ENCODE measurements at regions not wholly inside any gene's neighbourhood (a gene's known extent, or its start where the extent isn't known, plus 50 kb on each side); places are given as distances from the start of the nearest gene placed in this dataset.

- H3K9me3 ChIP-seq (ENCODE audit: control insufficient read depth in 1 of 2, low read length in 2 of 2) = no peaks in the 10 kb centered on the region
- H3K27me3 ChIP-seq (ENCODE audit: low read depth, low read length) = no peaks in the 10 kb centered on the region
- H3K4me1 ChIP-seq (ENCODE audit: control insufficient read depth in 1 of 2, insufficient read depth in 2 of 2, low read length in 2 of 2) = no peaks in the 10 kb centered on the region
- H3K4me3 ChIP-seq (ENCODE audit: low read depth in 1 of 2, low read length in 2 of 2) = no peak overlapping the region
- no peak overlapping the region for H3K27ac ChIP-seq (ENCODE audit: low read length)
- no peaks in the 10 kb centered on the region for H3K36me3 ChIP-seq (ENCODE audit: control insufficient read depth in 1 of 2, insufficient read depth in 2 of 2, low read length in 2 of 2)
These were observed 175.9 kb upstream of the FN1 start for GRCh38 chr2:215611609-215612386.

- H3K27me3 ChIP-seq (ENCODE audit: low read depth, low read length) = no peaks in the 10 kb centered on the region
- H3K36me3 ChIP-seq (ENCODE audit: control insufficient read depth in 1 of 2, insufficient read depth in 2 of 2, low read length in 2 of 2) = no peaks in the 10 kb centered on the region
- no peak overlapping the region for H3K4me3 ChIP-seq (ENCODE audit: low read depth in 1 of 2, low read length in 2 of 2)
- no peak overlapping the region for H3K27ac ChIP-seq (ENCODE audit: low read length)
- H3K9me3 ChIP-seq (ENCODE audit: control insufficient read depth in 1 of 2, low read length in 2 of 2) = no peaks in the 10 kb centered on the region
- H3K4me1 ChIP-seq (ENCODE audit: control insufficient read depth in 1 of 2, insufficient read depth in 2 of 2, low read length in 2 of 2) = no peaks in the 10 kb centered on the region
These were observed 173.5 kb upstream of the FN1 start for GRCh38 chr2:215609089-215610032.

GRCh38 chr2:215607766-215608165, 171.9 kb upstream of the FN1 start:
- Histone ChIP-seq H3K4me1 (ENCODE audit: control insufficient read depth in 1 of 2, insufficient read depth in 2 of 2, low read length in 2 of 2) (no peaks in the 10 kb centered on the region), H3K27ac (ENCODE audit: low read length) (no peak overlapping the region), H3K9me3 (ENCODE audit: control insufficient read depth in 1 of 2, low read length in 2 of 2) (no peaks in the 10 kb centered on the region), H3K4me3 (ENCODE audit: low read depth in 1 of 2, low read length in 2 of 2) (no peak overlapping the region), H3K36me3 (ENCODE audit: control insufficient read depth in 1 of 2, insufficient read depth in 2 of 2, low read length in 2 of 2) (no peaks in the 10 kb centered on the region), H3K27me3 (ENCODE audit: low read depth, low read length) (no peaks in the 10 kb centered on the region)

- Histone ChIP-seq H3K4me3 (ENCODE audit: low read depth in 1 of 2, low read length in 2 of 2) (no peak overlapping the region), H3K27me3 (ENCODE audit: low read depth, low read length) (no peaks in the 10 kb centered on the region), H3K36me3 (ENCODE audit: control insufficient read depth in 1 of 2, insufficient read depth in 2 of 2, low read length in 2 of 2) (no peaks in the 10 kb centered on the region), H3K9me3 (ENCODE audit: control insufficient read depth in 1 of 2, low read length in 2 of 2) (no peaks in the 10 kb centered on the region), H3K27ac (ENCODE audit: low read length) (no peak overlapping the region), H3K4me1 (ENCODE audit: control insufficient read depth in 1 of 2, insufficient read depth in 2 of 2, low read length in 2 of 2) (no peaks in the 10 kb centered on the region)
These were observed 170.4 kb upstream of the FN1 start for GRCh38 chr2:215606219-215606618.

- Histone ChIP-seq H3K4me1 (ENCODE audit: control insufficient read depth in 1 of 2, insufficient read depth in 2 of 2, low read length in 2 of 2) (no peaks in the 10 kb centered on the region), H3K9me3 (ENCODE audit: control insufficient read depth in 1 of 2, low read length in 2 of 2) (no peaks in the 10 kb centered on the region), H3K27ac (ENCODE audit: low read length) (no peak overlapping the region), H3K4me3 (ENCODE audit: low read depth in 1 of 2, low read length in 2 of 2) (no peak overlapping the region), H3K27me3 (ENCODE audit: low read depth, low read length) (no peaks in the 10 kb centered on the region), H3K36me3 (ENCODE audit: control insufficient read depth in 1 of 2, insufficient read depth in 2 of 2, low read length in 2 of 2) (no peaks in the 10 kb centered on the region)
These were observed 169.3 kb upstream of the FN1 start for GRCh38 chr2:215605214-215605613.

GRCh38 chr2:215604606-215605005, 168.7 kb upstream of the FN1 start:
- Histone ChIP-seq H3K4me3 (ENCODE audit: low read depth in 1 of 2, low read length in 2 of 2) (no peak overlapping the region), H3K4me1 (ENCODE audit: control insufficient read depth in 1 of 2, insufficient read depth in 2 of 2, low read length in 2 of 2) (no peaks in the 10 kb centered on the region), H3K36me3 (ENCODE audit: control insufficient read depth in 1 of 2, insufficient read depth in 2 of 2, low read length in 2 of 2) (no peaks in the 10 kb centered on the region), H3K27ac (ENCODE audit: low read length) (no peak overlapping the region), H3K27me3 (ENCODE audit: low read depth, low read length) (no peaks in the 10 kb centered on the region), H3K9me3 (ENCODE audit: control insufficient read depth in 1 of 2, low read length in 2 of 2) (no peaks in the 10 kb centered on the region)

- H3K36me3 ChIP-seq (ENCODE audit: control insufficient read depth in 1 of 2, insufficient read depth in 2 of 2, low read length in 2 of 2) = no peaks in the 10 kb centered on the region
- H3K4me1 ChIP-seq (ENCODE audit: control insufficient read depth in 1 of 2, insufficient read depth in 2 of 2, low read length in 2 of 2) = no peaks in the 10 kb centered on the region
- H3K27ac ChIP-seq (ENCODE audit: low read length) = no peak overlapping the region
- H3K9me3 ChIP-seq (ENCODE audit: control insufficient read depth in 1 of 2, low read length in 2 of 2) = no peaks in the 10 kb centered on the region
- H3K4me3 ChIP-seq (ENCODE audit: low read depth in 1 of 2, low read length in 2 of 2) = no peak overlapping the region
- no peaks in the 10 kb centered on the region for H3K27me3 ChIP-seq (ENCODE audit: low read depth, low read length)
These were observed 167.6 kb upstream of the FN1 start for GRCh38 chr2:215603440-215603839.

- Histone ChIP-seq H3K36me3 (ENCODE audit: control insufficient read depth in 1 of 2, insufficient read depth in 2 of 2, low read length in 2 of 2) (no peaks in the 10 kb centered on the region), H3K27me3 (ENCODE audit: low read depth, low read length) (no peaks in the 10 kb centered on the region), H3K4me3 (ENCODE audit: low read depth in 1 of 2, low read length in 2 of 2) (no peak overlapping the region), H3K27ac (ENCODE audit: low read length) (no peak overlapping the region), H3K9me3 (ENCODE audit: control insufficient read depth in 1 of 2, low read length in 2 of 2) (no peaks in the 10 kb centered on the region), H3K4me1 (ENCODE audit: control insufficient read depth in 1 of 2, insufficient read depth in 2 of 2, low read length in 2 of 2) (no peaks in the 10 kb centered on the region)
These were observed 167.1 kb upstream of the FN1 start for GRCh38 chr2:215602997-215603396.

- H3K27me3 ChIP-seq (ENCODE audit: low read depth, low read length) = no peaks in the 10 kb centered on the region
- no peaks in the 10 kb centered on the region for H3K9me3 ChIP-seq (ENCODE audit: control insufficient read depth in 1 of 2, low read length in 2 of 2)
- no peaks in the 10 kb centered on the region for H3K4me1 ChIP-seq (ENCODE audit: control insufficient read depth in 1 of 2, insufficient read depth in 2 of 2, low read length in 2 of 2)
- no peak overlapping the region for H3K27ac ChIP-seq (ENCODE audit: low read length)
- no peaks in the 10 kb centered on the region for H3K36me3 ChIP-seq (ENCODE audit: control insufficient read depth in 1 of 2, insufficient read depth in 2 of 2, low read length in 2 of 2)
- no peak overlapping the region for H3K4me3 ChIP-seq (ENCODE audit: low read depth in 1 of 2, low read length in 2 of 2)
These were observed 166.3 kb upstream of the FN1 start for GRCh38 chr2:215601990-215602721.

- H3K4me3 ChIP-seq (ENCODE audit: low read depth in 1 of 2, low read length in 2 of 2) = no peak overlapping the region
- H3K36me3 ChIP-seq (ENCODE audit: control insufficient read depth in 1 of 2, insufficient read depth in 2 of 2, low read length in 2 of 2) = no peaks in the 10 kb centered on the region
- no peaks in the 10 kb centered on the region for H3K9me3 ChIP-seq (ENCODE audit: control insufficient read depth in 1 of 2, low read length in 2 of 2)
- H3K27ac ChIP-seq (ENCODE audit: low read length) = no peak overlapping the region
- no peaks in the 10 kb centered on the region for H3K4me1 ChIP-seq (ENCODE audit: control insufficient read depth in 1 of 2, insufficient read depth in 2 of 2, low read length in 2 of 2)
- H3K27me3 ChIP-seq (ENCODE audit: low read depth, low read length) = no peaks in the 10 kb centered on the region
These were observed 165.7 kb upstream of the FN1 start for GRCh38 chr2:215601526-215601925.

GRCh38 chr2:215598376-215598975, 162.6 kb upstream of the FN1 start:
- Histone ChIP-seq H3K9me3 (ENCODE audit: control insufficient read depth in 1 of 2, low read length in 2 of 2) (no peaks in the 10 kb centered on the region), H3K27ac (ENCODE audit: low read length) (no peak overlapping the region), H3K27me3 (ENCODE audit: low read depth, low read length) (no peaks in the 10 kb centered on the region), H3K36me3 (ENCODE audit: control insufficient read depth in 1 of 2, insufficient read depth in 2 of 2, low read length in 2 of 2) (no peaks in the 10 kb centered on the region), H3K4me3 (ENCODE audit: low read depth in 1 of 2, low read length in 2 of 2) (no peak overlapping the region), H3K4me1 (ENCODE audit: control insufficient read depth in 1 of 2, insufficient read depth in 2 of 2, low read length in 2 of 2) (no peaks in the 10 kb centered on the region)
